A673 (cell line): ENCODE measurements at regions not wholly inside any gene's neighbourhood (a gene's known extent, or its start where the extent isn't known, plus 50 kb on each side); places are given as distances from the start of the nearest gene placed in this dataset.

Experiments
- BruUV-seq: library from RNA; stranded (reverse); fragments of 400-500 nt; replicated peaks from 2 replicates; lab custom pipeline; 2021; lab: Mats Ljungman, UMichigan
- CTCF ChIA-PET: fragments of 300-600 bp; sonication (Branson Sonifier 250); formaldehyde crosslinking; loops from one replicate; lab custom pipeline; 2022; ENCODE audit warnings: antibody characterized with exemption; lab: Charles Lee
- POLR2A ChIA-PET: fragments of 300-600 bp; sonication (Branson Sonifier 250); formaldehyde crosslinking; loops from one replicate; lab custom pipeline; 2022; ENCODE audit warnings: antibody characterized with exemption; ENCODE audit not compliant: low non-redundant PET; lab: Charles Lee
- DNase-seq: peaks from one replicate; pipeline ENCODE4 v3.0.0-alpha.2; 2015; ENCODE audit warnings: low spot score
- H3K27ac ChIP-seq: fragments of 200-600 bp; sonication (generic); 2 replicates; pipeline ENCODE4 v1.5.1; 2016; ENCODE audit warnings: mixed run types, low read depth, mild to moderate bottlenecking, mixed read lengths, antibody characterized with exemption, low read length; ENCODE audit not compliant: poor library complexity, severe bottlenecking
- H3K27me3 ChIP-seq: fragments of 200-600 bp; sonication (generic); replicated peaks from 2 replicates; pipeline ENCODE4 v1.6.1; 2017; ENCODE audit warnings: mixed run types, low read depth, mild to moderate bottlenecking, mixed read lengths, antibody characterized with exemption, low read length; ENCODE audit not compliant: insufficient read depth, poor library complexity
- H3K36me3 ChIP-seq: fragments of 200-600 bp; sonication (generic); 2 replicates; pipeline ENCODE4 v1.6.1; 2016; ENCODE audit warnings: mixed run types, mild to moderate bottlenecking, mixed read lengths, antibody characterized with exemption, low read length; ENCODE audit not compliant: insufficient read depth, poor library complexity, severe bottlenecking
- H3K4me1 ChIP-seq: fragments of 200-600 bp; sonication (generic); 2 replicates; pipeline ENCODE4 v1.6.1; 2017; ENCODE audit warnings: mixed run types, mild to moderate bottlenecking, mixed read lengths, antibody characterized with exemption, low read length; ENCODE audit not compliant: insufficient read depth, poor library complexity, severe bottlenecking
- H3K4me3 ChIP-seq: fragments of 200-600 bp; sonication (generic); 2 replicates; pipeline ENCODE4 v1.5.1; 2016; ENCODE audit warnings: low read depth, mixed run types, mild to moderate bottlenecking, mixed read lengths, low read length; ENCODE audit not compliant: poor library complexity, severe bottlenecking
- H3K9me3 ChIP-seq: fragments of 200-600 bp; sonication (generic); 2 replicates; pipeline ENCODE4 v1.6.1; 2016; ENCODE audit warnings: mixed run types, low read depth, mild to moderate bottlenecking, mixed read lengths, antibody characterized with exemption, low read length; ENCODE audit not compliant: poor library complexity, severe bottlenecking
- EZH2 ChIP-seq: fragments of 200-600 bp; sonication (generic); IDR thresholded peaks from 2 replicates; pipeline ENCODE4 v1.6.1; 2017; ENCODE audit warnings: borderline replicate concordance, low read depth, mild to moderate bottlenecking, mixed read lengths, antibody characterized with exemption, low read length; ENCODE audit not compliant: poor library complexity, severe bottlenecking
- intact Hi-C: fragments of 100-400 bp; cut with micrococcal nuclease; formaldehyde crosslinking; loops from one replicate; pipeline ENCODE4 v1.10.0; 2022; ENCODE audit not compliant: unreplicated experiment
- TF ChIP-seq, protein P1 (sequence below): fragments of 300-800, 200-600 bp; sonication (generic); conservative IDR thresholded peaks from 2 replicates; pipeline ENCODE4 v1.5.1; 2017; ENCODE audit warnings: low read depth, mild to moderate bottlenecking, antibody characterized with exemption, low read length, moderate library complexity, mixed read lengths

DNA sequence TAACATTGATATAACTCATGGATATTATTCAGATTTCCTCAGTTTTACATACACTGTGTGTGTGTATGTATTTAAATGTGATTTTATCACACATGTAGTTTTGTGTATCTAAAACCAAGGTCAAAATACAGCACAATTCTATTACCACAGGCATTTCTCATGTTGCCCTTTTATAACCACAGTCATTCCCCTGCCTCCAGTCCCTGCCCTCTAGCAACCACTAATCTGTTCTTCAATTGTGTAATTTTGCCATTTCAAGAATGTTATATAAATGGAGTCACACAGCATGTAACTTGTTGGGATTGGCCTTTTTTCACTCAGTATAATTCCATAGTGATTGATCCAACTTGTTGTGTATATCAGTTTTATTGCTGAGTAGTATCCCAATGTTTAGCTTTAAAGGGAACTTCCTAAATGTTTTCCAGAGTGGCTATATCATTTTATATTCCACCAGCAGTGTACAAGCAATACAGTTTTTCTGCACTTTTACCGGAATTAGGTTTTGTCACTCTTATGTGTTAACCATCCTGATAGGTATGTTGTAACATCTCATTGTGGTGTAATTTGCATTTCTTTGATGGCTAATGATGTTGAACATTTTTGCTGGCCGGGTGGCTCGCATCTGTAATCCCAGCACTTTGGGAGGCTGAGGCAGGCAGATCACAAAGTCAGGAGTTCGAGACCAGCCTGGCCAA is 338.2 kb downstream of the SOX4 start:
- Histone ChIP-seq H3K36me3 (no peaks in the 10 kb centered on the region), H3K4me1 (no peaks in the 10 kb centered on the region), H3K27me3 (no peaks in the 10 kb centered on the region), H3K27ac (no peak overlapping the region), H3K9me3 (no peaks in the 10 kb centered on the region), H3K4me3 (no peak overlapping the region)
- BruUV-seq: no TSS peak
- DNase-seq: no peak
- TF ChIP-seq, protein P1, sequence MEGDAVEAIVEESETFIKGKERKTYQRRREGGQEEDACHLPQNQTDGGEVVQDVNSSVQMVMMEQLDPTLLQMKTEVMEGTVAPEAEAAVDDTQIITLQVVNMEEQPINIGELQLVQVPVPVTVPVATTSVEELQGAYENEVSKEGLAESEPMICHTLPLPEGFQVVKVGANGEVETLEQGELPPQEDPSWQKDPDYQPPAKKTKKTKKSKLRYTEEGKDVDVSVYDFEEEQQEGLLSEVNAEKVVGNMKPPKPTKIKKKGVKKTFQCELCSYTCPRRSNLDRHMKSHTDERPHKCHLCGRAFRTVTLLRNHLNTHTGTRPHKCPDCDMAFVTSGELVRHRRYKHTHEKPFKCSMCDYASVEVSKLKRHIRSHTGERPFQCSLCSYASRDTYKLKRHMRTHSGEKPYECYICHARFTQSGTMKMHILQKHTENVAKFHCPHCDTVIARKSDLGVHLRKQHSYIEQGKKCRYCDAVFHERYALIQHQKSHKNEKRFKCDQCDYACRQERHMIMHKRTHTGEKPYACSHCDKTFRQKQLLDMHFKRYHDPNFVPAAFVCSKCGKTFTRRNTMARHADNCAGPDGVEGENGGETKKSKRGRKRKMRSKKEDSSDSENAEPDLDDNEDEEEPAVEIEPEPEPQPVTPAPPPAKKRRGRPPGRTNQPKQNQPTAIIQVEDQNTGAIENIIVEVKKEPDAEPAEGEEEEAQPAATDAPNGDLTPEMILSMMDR: no peak
- no peak for TF ChIP-seq EZH2
- intact Hi-C loops: loop anchor here (10.0 kb wide), 2 partner anchors 107 to 187 kb away; no protein-coding TSS in a partner anchor
- POLR2A ChIA-PET: interaction anchor here (0.5 kb wide), 1 partner anchor 16 kb away, joined by 6 read pairs; no protein-coding TSS in a partner anchor
- CTCF ChIA-PET: no interaction called here

DNA sequence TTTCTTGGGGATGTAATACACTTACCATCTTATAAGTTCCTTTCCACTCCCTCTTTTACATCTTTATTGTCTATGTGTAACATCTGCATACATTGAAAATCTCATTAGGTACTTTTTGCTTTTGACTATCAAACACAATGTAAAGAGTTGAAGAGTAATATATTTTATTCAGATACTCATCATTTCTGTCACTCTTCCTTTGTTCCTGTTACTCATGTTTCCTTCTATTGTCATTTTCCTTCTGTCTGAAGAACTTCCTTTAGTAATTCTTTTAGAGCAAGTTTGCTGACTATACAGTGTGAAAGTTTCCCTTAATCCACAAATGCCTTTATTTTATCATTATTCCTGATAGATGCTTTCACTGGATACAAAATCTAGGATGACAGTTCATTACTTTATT is 339.8 kb downstream of the SOX4 start:
- DNase-seq: no peak
- CTCF ChIA-PET: no interaction called here
- H3K27me3 ChIP-seq: no peaks in the 10 kb centered on the region
- no peaks in the 10 kb centered on the region for H3K36me3 ChIP-seq
- POLR2A ChIA-PET: no interaction called here
- TF ChIP-seq, protein P1: no peak
- H3K4me1 ChIP-seq: no peaks in the 10 kb centered on the region
- H3K9me3 ChIP-seq: no peaks in the 10 kb centered on the region
- no peak overlapping the region for H3K4me3 ChIP-seq
- no TSS peak for BruUV-seq
- intact Hi-C loops: loop anchor here (10.0 kb wide), 2 partner anchors 109 to 189 kb away; no protein-coding TSS in a partner anchor
- no peak overlapping the region for H3K27ac ChIP-seq

DNA sequence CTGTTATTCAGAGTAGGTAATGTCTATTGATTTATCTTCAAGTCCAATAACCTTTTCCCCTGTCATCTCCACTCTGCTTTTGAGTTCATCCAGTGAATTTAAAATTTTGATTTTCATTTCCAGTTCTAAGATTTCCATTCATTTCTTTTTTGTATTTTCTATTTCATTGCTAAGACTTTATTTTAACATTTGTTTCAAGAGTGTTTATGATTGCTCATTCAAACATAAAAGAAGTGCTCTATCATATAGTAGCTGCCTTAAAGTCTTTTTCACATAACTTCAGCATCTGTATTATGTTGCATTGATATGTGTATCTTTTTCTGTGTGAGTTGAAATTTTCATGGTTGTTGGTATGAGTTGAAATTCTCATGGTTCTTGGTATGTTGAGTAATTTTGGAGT is 341.6 kb downstream of the SOX4 start:
- BruUV-seq: no TSS peak
- Histone ChIP-seq H3K4me1 (no peaks in the 10 kb centered on the region), H3K27ac (no peak overlapping the region), H3K36me3 (no peaks in the 10 kb centered on the region), H3K9me3 (no peaks in the 10 kb centered on the region), H3K27me3 (no peaks in the 10 kb centered on the region), H3K4me3 (no peak overlapping the region)
- no peak for TF ChIP-seq EZH2
- TF ChIP-seq, protein P1: no peak
- intact Hi-C loops: loop anchor here (2.0 to 10.0 kb wide), 3 partner anchors 110 to 338 kb away; no protein-coding TSS in a partner anchor
- ChIA-PET CTCF (no interaction called here), POLR2A (no interaction called here)
- no peak for DNase-seq
